Gastroesophageal sphincter (tissue), 4 donors: ENCODE measurements at regions not wholly inside any gene's neighbourhood (a gene's known extent, or its start where the extent isn't known, plus 50 kb on each side); places are given as distances from the start of the nearest gene placed in this dataset.
A peak's percentile ranks its signal among the peaks of the same experiment; 100 is the strongest.

Source experiments
- ATAC-seq: fragments of 150-250 bp; one replicate; pipeline ENCODE4 v1.9.1; 2016; ENCODE audit warnings: mild to moderate bottlenecking, moderate library complexity
- H3K27ac ChIP-seq, 4 donors: fragments of 200-600 bp; sonication (generic) in 3 of 4; 1 replicate in 3 of 4; 2 replicates in 1 of 4; pipeline ENCODE4 v1.5.1; 2016 to 2019
- H3K27me3 ChIP-seq: fragments of 200-600 bp; sonication (generic); one replicate; pipeline ENCODE4 v1.5.1; 2019
- H3K36me3 ChIP-seq, 2 donors: fragments of 200-600 bp; sonication (generic); one replicate each; pipeline ENCODE4 v1.5.1; 2019; ENCODE audit warnings: control low read depth in 1 of 2
- H3K4me1 ChIP-seq, 3 donors: fragments of 200-600 bp; sonication (generic); 1 replicate in 2 of 3; 2 replicates in 1 of 3; pipeline ENCODE4 v1.5.1; 2016 to 2019; ENCODE audit warnings: control low read depth in 2 of 3
- H3K4me3 ChIP-seq, 2 donors: fragments of 200-600 bp; sonication (generic); one replicate each; pipeline ENCODE4 v1.5.1; 2019; ENCODE audit warnings: mild to moderate bottlenecking in 1 of 2, moderate library complexity in 1 of 2
- H3K9me3 ChIP-seq, 3 donors: fragments of 200-600 bp; sonication (generic); one replicate each; pipeline ENCODE4 v1.5.1; 2017 to 2019; ENCODE audit warnings: control low read depth in 2 of 3
- CTCF ChIP-seq, 4 experiments: fragments of 200-600 bp in 2 of 4; fragments of 450-650 bp in 2 of 4; sonication (generic) in 1 of 4; IDR thresholded peaks; one replicate each; pipeline ENCODE4 v1.5.1; 2017 to 2019; ENCODE audit warnings: antibody characterized with exemption in 4 of 4, mild to moderate bottlenecking in 2 of 4, moderate library complexity in 2 of 4
- EP300 ChIP-seq: sonication (generic); formaldehyde crosslinking; IDR thresholded peaks from one replicate; pipeline ENCODE4 v1.6.1; 2017; ENCODE audit warnings: antibody characterized with exemption, mild to moderate bottlenecking
- POLR2A ChIP-seq, 2 donors: fragments of 450-650 bp; IDR thresholded peaks; one replicate each; pipeline ENCODE4 v1.6.1; 2017; ENCODE audit warnings: antibody characterized with exemption in 2 of 2, mild to moderate bottlenecking in 2 of 2, moderate library complexity in 1 of 2
- POLR2AphosphoS5 ChIP-seq: sonication (generic); formaldehyde crosslinking; IDR thresholded peaks from one replicate; pipeline ENCODE4 v1.6.1; 2017; ENCODE audit warnings: antibody characterized with exemption
- WGBS, 2 donors: methylation state at CpG; one replicate each; pipeline ENCODE4 v1.1.5; 2018; ENCODE audit warnings: low coverage in 1 of 2; 5-methylcytosine and 5-hydroxymethylcytosine counted together

GRCh38 chr12:114789821-114790220 is 105.8 kb upstream of the TBX3 start:
- Histone ChIP-seq H3K36me3 (no peaks in the 10 kb centered on the region), H3K4me1 (no peaks in the 10 kb centered on the region), H3K27me3 (no peaks in the 10 kb centered on the region), H3K27ac (no peak overlapping the region), H3K4me3 (no peak overlapping the region), H3K9me3 (no peaks in the 10 kb centered on the region)
- TF ChIP-seq POLR2AphosphoS5 (no peak), POLR2A (IDR thresholded peaks at IDR 0.05) (no peak), CTCF (IDR thresholded peaks at IDR 0.05) (no peak), EP300 (no peak)
- 74 to 100% methylated on average over 2 to 5 of the region's 5 CpGs for WGBS, 2 donors
- ATAC-seq: no peak

GRCh38 chr12:114789276-114789675 is 105.3 kb upstream of the TBX3 start:
- H3K4me3 ChIP-seq: no peak overlapping the region
- H3K27ac ChIP-seq: no peak overlapping the region
- H3K4me1 ChIP-seq: no peaks in the 10 kb centered on the region
- H3K27me3 ChIP-seq: no peaks in the 10 kb centered on the region
- WGBS, 2 donors: no CpG with 5 or more reads among the region's 3 CpGs
- no peak for ATAC-seq
- no peaks in the 10 kb centered on the region for H3K9me3 ChIP-seq
- H3K36me3 ChIP-seq: no peaks in the 10 kb centered on the region
- no peak for TF ChIP-seq CTCF (IDR thresholded peaks at IDR 0.05)

- ATAC-seq: no peak
- Histone ChIP-seq H3K36me3 (no peaks in the 10 kb centered on the region), H3K9me3 (no peaks in the 10 kb centered on the region), H3K27ac (no peak overlapping the region), H3K27me3 (no peaks in the 10 kb centered on the region), H3K4me1 (peaks cover 0 to 5% (median 0%) of the 10 kb centered on the region in 3 donors), H3K4me3 (no peak overlapping the region)
- TF ChIP-seq POLR2AphosphoS5 (no peak), CTCF (IDR thresholded peaks at IDR 0.05) (no peak), EP300 (no peak), POLR2A (IDR thresholded peaks at IDR 0.05) (no peak)
- 60 to 61% methylated on average over 3 of the region's 3 CpGs for WGBS, 2 donors
Observed at GRCh38 chr12:114784526-114784925, 100.6 kb upstream of the TBX3 start.

GRCh38 chr12:114783089-114783618 is 99.2 kb upstream of the TBX3 start:
- ATAC-seq: no peak

More at GRCh38 chr12:114783089-114783618, 99.2 kb upstream of the TBX3 start:
- WGBS, 2 donors: 38 to 48% methylated on average over 4 to 8 of the region's 8 CpGs
- no peaks in the 10 kb centered on the region for H3K27me3 ChIP-seq
- H3K36me3 ChIP-seq: no peaks in the 10 kb centered on the region
- no peak overlapping the region for H3K4me3 ChIP-seq
- peak; percentile 29 for TF ChIP-seq POLR2AphosphoS5
- TF ChIP-seq CTCF (IDR thresholded peaks at IDR 0.05): no peak
- no peak for TF ChIP-seq POLR2A (IDR thresholded peaks at IDR 0.05)
- TF ChIP-seq EP300: no peak
- no peak overlapping the region for H3K27ac ChIP-seq
- peaks cover 0 to 5% (median 0%) of the 10 kb centered on the region in 3 donors for H3K4me1 ChIP-seq
- H3K9me3 ChIP-seq: no peaks in the 10 kb centered on the region
